ENCODE measurements at regions not wholly inside any gene's neighbourhood (a gene's known extent, or its start where the extent isn't known, plus 50 kb on each side); places are given as distances from the start of the nearest gene placed in this dataset.

DNA sequence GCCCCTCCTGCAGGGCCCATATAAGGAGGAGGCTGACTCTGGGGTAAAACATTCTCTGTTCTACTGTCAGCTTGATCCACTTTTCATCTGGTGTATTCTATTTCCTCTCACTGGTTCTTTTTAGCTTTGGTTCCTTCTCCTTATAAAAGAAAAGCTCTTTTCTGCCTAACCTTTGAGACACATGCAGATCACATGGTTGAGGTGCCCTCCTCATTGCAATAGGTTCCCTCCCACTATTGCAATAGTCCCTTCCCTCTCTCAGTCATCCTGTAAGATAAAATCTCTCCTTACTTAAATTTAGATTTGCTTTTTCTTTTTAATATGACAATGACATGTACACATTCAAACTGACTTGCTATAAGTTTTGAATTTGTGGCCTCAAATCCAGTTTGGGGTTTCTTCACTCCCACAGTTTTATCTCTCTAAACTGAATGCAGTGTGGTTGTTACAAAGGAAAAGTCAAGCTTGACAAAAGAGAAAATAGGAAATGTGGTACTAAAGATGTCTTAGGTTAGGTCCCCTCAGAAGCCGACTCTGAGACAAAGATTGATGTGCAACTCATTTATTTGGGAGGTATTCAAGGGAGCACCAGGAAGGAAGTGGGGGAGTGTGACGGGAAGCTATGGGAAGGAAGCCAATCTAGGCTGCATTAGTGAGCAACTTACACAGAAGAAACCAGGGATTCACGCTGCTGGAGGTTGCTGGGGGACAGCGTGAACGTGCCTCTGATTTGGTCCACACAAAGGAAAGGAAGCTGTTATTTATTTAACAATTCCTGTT is 127.6 kb upstream of the LINC00305 start:
- no peaks in the 10 kb centered on the region for H3K4me1 ChIP-seq (ENCODE audit: insufficient read depth, low read length)
- no peaks in the 10 kb centered on the region for H3K9me3 ChIP-seq (ENCODE audit: insufficient read depth, low read length, severe bottlenecking)
- no peak overlapping the region for H2AFZ ChIP-seq (ENCODE audit: low read depth, low read length)
- H3K4me3 ChIP-seq (ENCODE audit: low read depth in 1 of 2, low read length in 2 of 2), result no peak overlapping the region
- ATAC-seq (ENCODE audit: insufficient read depth, low read depth) (no peak), DNase-seq (no peak)
- TF ChIP-seq, protein P1, sequence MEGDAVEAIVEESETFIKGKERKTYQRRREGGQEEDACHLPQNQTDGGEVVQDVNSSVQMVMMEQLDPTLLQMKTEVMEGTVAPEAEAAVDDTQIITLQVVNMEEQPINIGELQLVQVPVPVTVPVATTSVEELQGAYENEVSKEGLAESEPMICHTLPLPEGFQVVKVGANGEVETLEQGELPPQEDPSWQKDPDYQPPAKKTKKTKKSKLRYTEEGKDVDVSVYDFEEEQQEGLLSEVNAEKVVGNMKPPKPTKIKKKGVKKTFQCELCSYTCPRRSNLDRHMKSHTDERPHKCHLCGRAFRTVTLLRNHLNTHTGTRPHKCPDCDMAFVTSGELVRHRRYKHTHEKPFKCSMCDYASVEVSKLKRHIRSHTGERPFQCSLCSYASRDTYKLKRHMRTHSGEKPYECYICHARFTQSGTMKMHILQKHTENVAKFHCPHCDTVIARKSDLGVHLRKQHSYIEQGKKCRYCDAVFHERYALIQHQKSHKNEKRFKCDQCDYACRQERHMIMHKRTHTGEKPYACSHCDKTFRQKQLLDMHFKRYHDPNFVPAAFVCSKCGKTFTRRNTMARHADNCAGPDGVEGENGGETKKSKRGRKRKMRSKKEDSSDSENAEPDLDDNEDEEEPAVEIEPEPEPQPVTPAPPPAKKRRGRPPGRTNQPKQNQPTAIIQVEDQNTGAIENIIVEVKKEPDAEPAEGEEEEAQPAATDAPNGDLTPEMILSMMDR (IDR thresholded peaks at IDR 0.05; ENCODE audit: borderline replicate concordance, extremely low read depth, low read length, poor library complexity, severe bottlenecking), result no peak
- no peak overlapping the region for H3K4me2 ChIP-seq (ENCODE audit: insufficient read depth, low read length)
- no peaks in the 10 kb centered on the region for H3K36me3 ChIP-seq (ENCODE audit: insufficient read depth, low read length)
- H3K27me3 ChIP-seq (ENCODE audit: insufficient read depth, low read length, poor library complexity), result no peaks in the 10 kb centered on the region
- no peaks in the 10 kb centered on the region for H4K20me1 ChIP-seq (ENCODE audit: insufficient read depth, low read length)
- no peak overlapping the region for H3K27ac ChIP-seq (ENCODE audit: low read length)
- H3K79me2 ChIP-seq (ENCODE audit: insufficient read depth, low read length), result no peaks in the 10 kb centered on the region
- H3K9ac ChIP-seq (ENCODE audit: low read depth, low read length), result no peak overlapping the region

DNA sequence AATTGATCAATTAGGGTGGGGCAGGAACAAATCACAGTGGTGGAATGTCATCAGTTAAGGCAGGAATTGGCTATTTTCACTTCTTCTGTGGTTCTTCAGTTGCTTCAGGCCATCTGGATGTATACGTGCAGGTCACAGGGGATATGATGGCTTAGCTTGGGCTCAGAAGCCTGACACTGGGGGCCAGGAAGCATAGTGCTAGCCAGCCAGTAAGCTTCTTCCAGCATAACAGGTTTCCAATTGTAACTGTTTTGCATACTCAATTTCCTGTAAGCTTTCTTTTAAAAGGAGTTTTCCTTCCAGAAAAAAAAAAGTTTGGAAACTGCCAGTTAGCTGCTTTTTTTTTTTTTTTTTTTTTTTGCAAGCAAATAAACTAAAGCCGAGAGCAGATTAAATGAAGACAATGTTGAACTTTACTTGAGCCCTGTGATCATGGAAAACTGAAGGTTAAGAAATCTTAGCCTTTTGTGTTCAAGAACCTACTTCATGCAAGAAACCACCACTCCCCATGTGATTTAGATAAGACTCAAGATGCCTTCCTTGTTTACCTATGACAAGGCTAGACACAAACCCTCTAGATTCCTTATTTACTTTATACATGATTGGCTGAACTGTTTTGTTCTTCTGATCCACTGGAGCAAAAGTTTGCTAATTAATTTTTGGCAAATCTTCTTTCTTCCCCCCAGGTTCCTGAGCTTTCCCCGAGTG is 126.9 kb upstream of the LINC00305 start:
- Histone ChIP-seq H3K4me1 (ENCODE audit: insufficient read depth, low read length) (no peaks in the 10 kb centered on the region), H3K9me3 (ENCODE audit: insufficient read depth, low read length, severe bottlenecking) (no peaks in the 10 kb centered on the region), H3K27me3 (ENCODE audit: insufficient read depth, low read length, poor library complexity) (no peaks in the 10 kb centered on the region), H2AFZ (ENCODE audit: low read depth, low read length) (no peak overlapping the region), H3K79me2 (ENCODE audit: insufficient read depth, low read length) (no peaks in the 10 kb centered on the region), H3K4me3 (ENCODE audit: low read depth in 1 of 2, low read length in 2 of 2) (no peak overlapping the region), H3K27ac (ENCODE audit: low read length) (no peak overlapping the region), H3K36me3 (ENCODE audit: insufficient read depth, low read length) (no peaks in the 10 kb centered on the region), H4K20me1 (ENCODE audit: insufficient read depth, low read length) (no peaks in the 10 kb centered on the region), H3K9ac (ENCODE audit: low read depth, low read length) (no peak overlapping the region), H3K4me2 (ENCODE audit: insufficient read depth, low read length) (no peak overlapping the region)
- DNase-seq (no peak), ATAC-seq (ENCODE audit: insufficient read depth, low read depth) (no peak)
- no peak for TF ChIP-seq EZH2 (IDR thresholded peaks at IDR 0.05; ENCODE audit: borderline replicate concordance, low read depth, low read length, severe bottlenecking)
- TF ChIP-seq, protein P1 (IDR thresholded peaks at IDR 0.05; ENCODE audit: borderline replicate concordance, extremely low read depth, low read length, poor library complexity, severe bottlenecking), result no peak

DNA sequence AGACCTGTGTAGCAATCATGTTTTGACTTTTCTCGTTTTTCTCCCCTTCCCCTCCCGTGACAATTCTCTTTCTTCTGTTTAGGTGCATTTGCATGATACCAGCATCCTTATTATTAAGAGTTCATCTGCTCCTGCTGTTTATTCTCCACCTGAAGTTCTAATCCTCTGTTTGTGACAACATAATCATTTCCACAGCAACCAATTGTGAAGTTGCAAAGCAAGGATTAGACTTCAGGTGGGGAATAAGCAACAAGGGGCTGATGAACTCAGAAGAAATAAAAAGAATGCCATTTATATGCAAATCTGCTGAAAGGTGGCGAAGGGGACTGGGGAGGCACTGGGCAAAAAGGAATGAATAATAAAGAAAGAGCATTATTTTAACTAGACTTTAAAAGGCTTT is 124.8 kb upstream of the LINC00305 start:
- Histone ChIP-seq H3K4me3 (ENCODE audit: low read depth in 1 of 2, low read length in 2 of 2) (no peak overlapping the region), H3K27me3 (ENCODE audit: insufficient read depth, low read length, poor library complexity) (no peaks in the 10 kb centered on the region), H2AFZ (ENCODE audit: low read depth, low read length) (no peak overlapping the region), H3K4me2 (ENCODE audit: insufficient read depth, low read length) (no peak overlapping the region), H3K36me3 (ENCODE audit: insufficient read depth, low read length) (no peaks in the 10 kb centered on the region), H3K9me3 (ENCODE audit: insufficient read depth, low read length, severe bottlenecking) (no peaks in the 10 kb centered on the region), H3K79me2 (ENCODE audit: insufficient read depth, low read length) (no peaks in the 10 kb centered on the region), H3K27ac (ENCODE audit: low read length) (no peak overlapping the region), H4K20me1 (ENCODE audit: insufficient read depth, low read length) (no peaks in the 10 kb centered on the region), H3K9ac (ENCODE audit: low read depth, low read length) (no peak overlapping the region), H3K4me1 (ENCODE audit: insufficient read depth, low read length) (no peaks in the 10 kb centered on the region)
- DNase-seq (no peak), ATAC-seq (ENCODE audit: insufficient read depth, low read depth) (no peak)
- no peak for TF ChIP-seq EZH2 (IDR thresholded peaks at IDR 0.05; ENCODE audit: borderline replicate concordance, low read depth, low read length, severe bottlenecking)
- TF ChIP-seq, protein P1 (IDR thresholded peaks at IDR 0.05; ENCODE audit: borderline replicate concordance, extremely low read depth, low read length, poor library complexity, severe bottlenecking), result no peak

Measured in DND-41 (cell line).